Uterus (tissue), 2 donors: ENCODE measurements at regions not wholly inside any gene's neighbourhood (a gene's known extent, or its start where the extent isn't known, plus 50 kb on each side); places are given as distances from the start of the nearest gene placed in this dataset.

Experiments
- POLR2A ChIP-seq, 2 donors: fragments of 450-650 bp; IDR thresholded peaks; one replicate each; pipeline ENCODE4 v1.6.1; 2016; ENCODE audit warnings: antibody characterized with exemption in 2 of 2, mild to moderate bottlenecking in 1 of 2, moderate library complexity in 1 of 2
- TF ChIP-seq, protein P1 (sequence below), 4 experiments: fragments of 200-600 bp in 2 of 4; fragments of 450-650 bp in 2 of 4; sonication (generic) in 2 of 4; IDR thresholded peaks; one replicate each; pipeline ENCODE4 v1.5.1; 2016 to 2019; ENCODE audit warnings: antibody characterized with exemption in 4 of 4, mild to moderate bottlenecking in 2 of 4, moderate library complexity in 1 of 4

DNA sequence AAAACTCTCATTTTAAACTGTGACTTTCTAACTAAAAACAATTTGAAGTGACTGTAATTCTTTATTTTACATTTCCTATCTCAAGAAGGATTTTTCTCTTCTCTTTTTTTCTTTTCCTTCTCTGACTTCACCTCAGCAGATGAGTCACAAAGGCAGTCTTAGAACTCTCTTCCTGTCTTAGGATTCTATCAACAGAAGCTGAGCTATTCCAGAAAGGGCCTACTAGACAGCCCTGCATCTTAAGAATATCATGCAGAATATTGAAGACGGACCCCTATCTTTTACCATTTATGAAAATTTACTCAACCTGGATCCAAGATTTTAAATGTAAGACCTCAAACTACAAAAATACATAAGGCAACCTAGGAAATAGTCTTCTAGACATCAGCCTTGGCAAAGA, 365.7 kb upstream of the SEMA3C start:
- TF ChIP-seq, protein P1, sequence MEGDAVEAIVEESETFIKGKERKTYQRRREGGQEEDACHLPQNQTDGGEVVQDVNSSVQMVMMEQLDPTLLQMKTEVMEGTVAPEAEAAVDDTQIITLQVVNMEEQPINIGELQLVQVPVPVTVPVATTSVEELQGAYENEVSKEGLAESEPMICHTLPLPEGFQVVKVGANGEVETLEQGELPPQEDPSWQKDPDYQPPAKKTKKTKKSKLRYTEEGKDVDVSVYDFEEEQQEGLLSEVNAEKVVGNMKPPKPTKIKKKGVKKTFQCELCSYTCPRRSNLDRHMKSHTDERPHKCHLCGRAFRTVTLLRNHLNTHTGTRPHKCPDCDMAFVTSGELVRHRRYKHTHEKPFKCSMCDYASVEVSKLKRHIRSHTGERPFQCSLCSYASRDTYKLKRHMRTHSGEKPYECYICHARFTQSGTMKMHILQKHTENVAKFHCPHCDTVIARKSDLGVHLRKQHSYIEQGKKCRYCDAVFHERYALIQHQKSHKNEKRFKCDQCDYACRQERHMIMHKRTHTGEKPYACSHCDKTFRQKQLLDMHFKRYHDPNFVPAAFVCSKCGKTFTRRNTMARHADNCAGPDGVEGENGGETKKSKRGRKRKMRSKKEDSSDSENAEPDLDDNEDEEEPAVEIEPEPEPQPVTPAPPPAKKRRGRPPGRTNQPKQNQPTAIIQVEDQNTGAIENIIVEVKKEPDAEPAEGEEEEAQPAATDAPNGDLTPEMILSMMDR (IDR thresholded peaks at IDR 0.05) = no peak
- TF ChIP-seq POLR2A (IDR thresholded peaks at IDR 0.05) = no peak
